NOMO-1 (cell line): ENCODE measurements at regions not wholly inside any gene's neighbourhood (a gene's known extent, or its start where the extent isn't known, plus 50 kb on each side); places are given as distances from the start of the nearest gene placed in this dataset.

ENCODE experiments used
- DNase-seq, 2 experiments: peaks; one replicate each; lab custom pipeline; 2025; ENCODE audit not compliant: unreplicated experiment in 2 of 2; lab: John Stamatoyannopoulos, UW

- no peak for DNase-seq
Observed at GRCh38 chr5:35282810-35283209, 52.5 kb upstream of the PRLR start.

GRCh38 chr5:35281613-35282012 lies 51.3 kb upstream of the PRLR start:
- peak in 1 of 2 experiments; percentile 43 for DNase-seq
